ENCODE measurements at regions not wholly inside any gene's neighbourhood (a gene's known extent, or its start where the extent isn't known, plus 50 kb on each side); places are given as distances from the start of the nearest gene placed in this dataset.
"Not testable (repeated sequence)": the region's sequence is repeated elsewhere in the genome, so short reads cannot be mapped to it uniquely, and the experiment has no call there.

GRCh38 chr10:21441625-21442024 is 83.9 kb downstream of the SKIDA1 start:
- Histone ChIP-seq H3K79me2 (ENCODE audit: control insufficient read depth, insufficient read depth, low read length) (no peaks in the 10 kb centered on the region), H3K9ac (ENCODE audit: control insufficient read depth, insufficient read depth, low read length) (no peak overlapping the region), H3K36me3 (ENCODE audit: control insufficient read depth in 2 of 2, insufficient read depth in 2 of 2, low read length in 1 of 2) (no peaks in the 10 kb centered on the region), H4K20me1 (ENCODE audit: control insufficient read depth, insufficient read depth) (no peaks in the 10 kb centered on the region), H3K4me1 (ENCODE audit: control insufficient read depth, insufficient read depth, low read length) (no peaks in the 10 kb centered on the region), H3K27me3 (replicated peaks in 1 of 2; ENCODE audit: control insufficient read depth in 2 of 2, insufficient read depth in 2 of 2, low read length in 1 of 2) (no peaks in the 10 kb centered on the region), H2AFZ (ENCODE audit: control insufficient read depth, low read depth, low read length) (no peak overlapping the region), H3K4me2 (ENCODE audit: control insufficient read depth, insufficient read depth) (no peak overlapping the region), H3K27ac (ENCODE audit: control insufficient read depth, insufficient read depth) (no peak overlapping the region), H3K4me3 (no peak overlapping the region), H3K9me3 (replicated peaks; ENCODE audit: control insufficient read depth, insufficient read depth, low read length) (no peaks in the 10 kb centered on the region)
- ChIA-PET RAD21 (ENCODE audit: unreplicated experiment) (no interaction called here), CTCF (no interaction called here), POLR2A (no interaction called here), SMC1A (ENCODE audit: uncharacterized antibody, unreplicated experiment) (no interaction called here)
- BruUV-seq (replicated peaks) = no TSS peak
- intact Hi-C loops (cut with micrococcal nuclease; ENCODE audit: unreplicated experiment) = no loop called here
- in situ Hi-C loops (cut with MboI) = no loop called here
- ATAC-seq (no peak), DNase-seq (ENCODE audit: low read depth, low spot score) (no peak), FAIRE-seq (no peak)
- TF ChIP-seq SIX5 (IDR thresholded peaks at IDR 0.05; ENCODE audit: low read depth, low read length, severe bottlenecking) (no peak), STAT1 (conservative IDR thresholded peaks at IDR 0.05) (no peak), IRF3 (IDR thresholded peaks at IDR 0.05) (no peak), HDGF (IDR thresholded peaks at IDR 0.05) (no peak), IRF4 (IDR thresholded peaks at IDR 0.05; ENCODE audit: low read depth, low read length) (no peak), BCLAF1 (IDR thresholded peaks at IDR 0.05) (no peak), SKIL (IDR thresholded peaks at IDR 0.05; ENCODE audit: low read depth, poor library complexity, severe bottlenecking) (no peak), ZBTB33 (IDR thresholded peaks at IDR 0.05) (no peak), SREBF1 (IDR thresholded peaks at IDR 0.05; ENCODE audit: low read length) (no peak), IKZF1 (conservative IDR thresholded peaks at IDR 0.05) (no peak)
- WGBS (ENCODE audit: insufficient coverage, insufficient replicate concordance, low lambda C conversion rate, missing lambda C conversion rate) = 30% methylated on average over 2 of the region's 2 CpGs

GRCh38 chr10:21438914-21439313 is 86.6 kb downstream of the SKIDA1 start:
- H3K79me2 ChIP-seq (ENCODE audit: control insufficient read depth, insufficient read depth, low read length); in situ Hi-C loops (cut with MboI); H2AFZ ChIP-seq (ENCODE audit: control insufficient read depth, low read depth, low read length); CTCF ChIA-PET; H3K9me3 ChIP-seq (replicated peaks; ENCODE audit: control insufficient read depth, insufficient read depth, low read length); BruUV-seq (replicated peaks); FAIRE-seq; H3K27me3 ChIP-seq (replicated peaks in 1 of 2; ENCODE audit: control insufficient read depth in 2 of 2, insufficient read depth in 2 of 2, low read length in 1 of 2); H3K27ac ChIP-seq (ENCODE audit: control insufficient read depth, insufficient read depth); RAD21 ChIA-PET (ENCODE audit: unreplicated experiment); H3K4me1 ChIP-seq (ENCODE audit: control insufficient read depth, insufficient read depth, low read length); SMC1A ChIA-PET (ENCODE audit: uncharacterized antibody, unreplicated experiment); DNase-seq (ENCODE audit: low read depth, low spot score); H3K9ac ChIP-seq (ENCODE audit: control insufficient read depth, insufficient read depth, low read length); H3K4me3 ChIP-seq; H4K20me1 ChIP-seq (ENCODE audit: control insufficient read depth, insufficient read depth); POLR2A ChIA-PET; H3K4me2 ChIP-seq (ENCODE audit: control insufficient read depth, insufficient read depth); intact Hi-C loops (cut with micrococcal nuclease; ENCODE audit: unreplicated experiment); H3K36me3 ChIP-seq (ENCODE audit: control insufficient read depth in 2 of 2, insufficient read depth in 2 of 2, low read length in 1 of 2); ATAC-seq: not testable (repeated sequence)
- 58% methylated on average over 10 of the region's 10 CpGs for WGBS (ENCODE audit: insufficient coverage, insufficient replicate concordance, low lambda C conversion rate, missing lambda C conversion rate)
